B cell (primary cell): ENCODE measurements at regions not wholly inside any gene's neighbourhood (a gene's known extent, or its start where the extent isn't known, plus 50 kb on each side); places are given as distances from the start of the nearest gene placed in this dataset.

Experiments
- ATAC-seq: fragments of 200-7000 bp; cut with Tn5 transposase; one replicate; pipeline ENCODE4 v1.10.0; 2021; ENCODE audit warnings: low read depth, mild to moderate bottlenecking, moderate number of reproducible peaks, moderate library complexity
- CTCF ChIA-PET: fragments of 350-600 bp; sonication (Branson Sonifier 250); formaldehyde crosslinking; loops from one replicate; lab custom pipeline; 2021; ENCODE audit warnings: antibody characterized with exemption, inconsistent platforms; lab: Charles Lee
- POLR2A ChIA-PET: fragments of 350-600 bp; sonication (Branson Sonifier 250); formaldehyde crosslinking; loops from one replicate; lab custom pipeline; 2021; ENCODE audit warnings: antibody characterized with exemption; lab: Charles Lee
- DNase-seq: peaks from one replicate; pipeline ENCODE4 v3.0.0; 2013
- H2AFZ ChIP-seq: 2 replicates; pipeline ENCODE4 v1.6.1; 2012; ENCODE audit warnings: mild to moderate bottlenecking, low read depth, low read length; ENCODE audit not compliant: insufficient read depth, poor library complexity, severe bottlenecking
- H3K27ac ChIP-seq, 2 donors: 1 replicate in 1 of 2; 2 replicates in 1 of 2; pipeline ENCODE4 v1.5.1; 2012 to 2013; ENCODE audit warnings: low read length in 2 of 2, mild to moderate bottlenecking in 2 of 2, moderate library complexity in 1 of 2
- H3K27me3 ChIP-seq, 4 experiments: fragments of 200-600 bp in 1 of 4; sonication (generic) in 1 of 4; replicated peaks in 1 of 4; 1 replicate in 2 of 4; 2 replicates in 2 of 4; pipeline versions ENCODE4 v1.6.1 to v1.7.0; 2013 to 2016; ENCODE audit warnings: low read length in 3 of 4, mild to moderate bottlenecking in 2 of 4, mixed read lengths in 1 of 4, moderate library complexity in 1 of 4; ENCODE audit not compliant: insufficient read depth in 4 of 4, control insufficient read depth in 3 of 4; ENCODE audit errors: control extremely low read depth in 1 of 4
- H3K36me3 ChIP-seq, 2 experiments: replicated peaks in 1 of 2; 1 replicate in 1 of 2; 2 replicates in 1 of 2; pipeline versions ENCODE4 v1.6.1 to v1.7.1; 2013; ENCODE audit warnings: low read length in 1 of 2; ENCODE audit not compliant: insufficient read depth in 2 of 2, control insufficient read depth in 1 of 2; ENCODE audit errors: control extremely low read depth in 1 of 2, extremely low read depth in 1 of 2
- H3K4me1 ChIP-seq, 2 donors: fragments of 200-600 bp in 1 of 2; sonication (generic) in 1 of 2; 1 replicate in 1 of 2; 2 replicates in 1 of 2; pipeline versions ENCODE4 v1.5.1 to v1.6.1; 2013 to 2017; ENCODE audit warnings: low read length in 2 of 2; ENCODE audit not compliant: control insufficient read depth in 2 of 2, insufficient read depth in 2 of 2
- H3K4me2 ChIP-seq: replicated peaks from 2 replicates; pipeline ENCODE3; 2012; ENCODE audit warnings: mild to moderate bottlenecking, low read depth, low read length; ENCODE audit not compliant: poor library complexity, severe bottlenecking
- H3K4me3 ChIP-seq, 5 experiments: fragments of 200-600 bp in 1 of 5; sonication (generic) in 1 of 5; 1 replicate in 3 of 5; 2 replicates in 2 of 5; pipeline versions ENCODE4 v1.5.1 to v1.7.0; 2011 to 2016; ENCODE audit warnings: low read length in 4 of 5, mild to moderate bottlenecking in 4 of 5, low read depth in 2 of 5, control low read depth in 1 of 5, moderate library complexity in 1 of 5; ENCODE audit not compliant: insufficient read depth in 1 of 5; ENCODE audit errors: control extremely low read depth in 1 of 5, extremely low read depth in 1 of 5
- H3K79me2 ChIP-seq: fragments of 200-600 bp; sonication (generic); one replicate; pipeline ENCODE4 v1.6.0; 2016; ENCODE audit warnings: low read length; ENCODE audit not compliant: control insufficient read depth, insufficient read depth
- H3K9ac ChIP-seq: fragments of 200-600 bp; sonication (generic); 2 replicates; pipeline ENCODE4 v1.6.1; 2017; ENCODE audit warnings: mild to moderate bottlenecking, low read length, moderate library complexity
- H3K9me3 ChIP-seq, 3 donors: one replicate each; pipeline versions ENCODE4 v1.6.1 to v1.7.1; 2013; ENCODE audit warnings: low read length in 2 of 3; ENCODE audit not compliant: control insufficient read depth in 2 of 3, insufficient read depth in 1 of 3; ENCODE audit errors: control extremely low read depth in 1 of 3
- H4K20me1 ChIP-seq: 2 replicates; pipeline ENCODE4 v1.6.0; 2012; ENCODE audit warnings: mild to moderate bottlenecking, low read length; ENCODE audit not compliant: insufficient read depth, control insufficient read depth, poor library complexity, severe bottlenecking
- H3K27ac Mint-ChIP-seq: one replicate; pipeline ENCODE4 v1.8.0; 2021; ENCODE audit warnings: mixed read lengths
- H3K27me3 Mint-ChIP-seq: one replicate; pipeline ENCODE4 v1.8.0; 2021; ENCODE audit warnings: mixed read lengths
- H3K4me1 Mint-ChIP-seq: one replicate; pipeline ENCODE4 v1.8.0; 2021; ENCODE audit warnings: mixed read lengths
- H3K4me3 Mint-ChIP-seq: one replicate; pipeline ENCODE4 v1.8.0; 2021; ENCODE audit warnings: mixed read lengths
- H3K9me3 Mint-ChIP-seq: one replicate; pipeline ENCODE4 v1.8.0; 2022; ENCODE audit warnings: mixed read lengths; ENCODE audit not compliant: insufficient read depth
- EZH2 ChIP-seq: IDR thresholded peaks from 2 replicates; pipeline ENCODE4 v1.6.1; 2012; ENCODE audit warnings: borderline replicate concordance, low read depth, mild to moderate bottlenecking, moderate library complexity, low read length; ENCODE audit not compliant: insufficient read depth, poor library complexity, severe bottlenecking
- WGBS: methylation state at CpG from one replicate; pipeline ENCODE4 v1.1.5; 2013; ENCODE audit warnings: missing lambda C conversion rate; ENCODE audit not compliant: insufficient coverage; 5-methylcytosine and 5-hydroxymethylcytosine counted together
- intact Hi-C: fragments of 100-400 bp; cut with micrococcal nuclease; formaldehyde crosslinking; loops from one replicate; pipeline ENCODE4 v1.10.0; 2022
- TF ChIP-seq, protein P1 (sequence below): fragments of 200-600 bp; IDR thresholded peaks from one replicate; pipeline ENCODE4 v1.8.0; 2022; ENCODE audit warnings: antibody characterized with exemption, mild to moderate bottlenecking

GRCh38 chr4:60128888-60129287 lies 1071.2 kb upstream of the ADGRL3 start:
- POLR2A ChIA-PET = no interaction called here
- TF ChIP-seq EZH2 = no peak
- TF ChIP-seq, protein P1, sequence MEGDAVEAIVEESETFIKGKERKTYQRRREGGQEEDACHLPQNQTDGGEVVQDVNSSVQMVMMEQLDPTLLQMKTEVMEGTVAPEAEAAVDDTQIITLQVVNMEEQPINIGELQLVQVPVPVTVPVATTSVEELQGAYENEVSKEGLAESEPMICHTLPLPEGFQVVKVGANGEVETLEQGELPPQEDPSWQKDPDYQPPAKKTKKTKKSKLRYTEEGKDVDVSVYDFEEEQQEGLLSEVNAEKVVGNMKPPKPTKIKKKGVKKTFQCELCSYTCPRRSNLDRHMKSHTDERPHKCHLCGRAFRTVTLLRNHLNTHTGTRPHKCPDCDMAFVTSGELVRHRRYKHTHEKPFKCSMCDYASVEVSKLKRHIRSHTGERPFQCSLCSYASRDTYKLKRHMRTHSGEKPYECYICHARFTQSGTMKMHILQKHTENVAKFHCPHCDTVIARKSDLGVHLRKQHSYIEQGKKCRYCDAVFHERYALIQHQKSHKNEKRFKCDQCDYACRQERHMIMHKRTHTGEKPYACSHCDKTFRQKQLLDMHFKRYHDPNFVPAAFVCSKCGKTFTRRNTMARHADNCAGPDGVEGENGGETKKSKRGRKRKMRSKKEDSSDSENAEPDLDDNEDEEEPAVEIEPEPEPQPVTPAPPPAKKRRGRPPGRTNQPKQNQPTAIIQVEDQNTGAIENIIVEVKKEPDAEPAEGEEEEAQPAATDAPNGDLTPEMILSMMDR = no peak
- Histone ChIP-seq H3K4me3 (no peak overlapping the region), H2AFZ (no peak overlapping the region), H3K9ac (no peak overlapping the region), H3K4me1 (no peaks in the 10 kb centered on the region), H4K20me1 (no peaks in the 10 kb centered on the region), H3K27ac (no peak overlapping the region), H3K36me3 (no peaks in the 10 kb centered on the region), H3K4me2 (no peak overlapping the region), H3K9me3 (no peaks in the 10 kb centered on the region), H3K27me3 (no peaks in the 10 kb centered on the region), H3K79me2 (no peaks in the 10 kb centered on the region)
- CTCF ChIA-PET = no interaction called here
- H3K4me3 Mint-ChIP-seq = no peak overlapping the region
- no CpG with 5 or more reads among the region's 4 CpGs for WGBS
- H3K27me3 Mint-ChIP-seq = no peaks in the 10 kb centered on the region
- H3K27ac Mint-ChIP-seq = no peak overlapping the region
- no peak for DNase-seq
- no peaks in the 10 kb centered on the region for H3K4me1 Mint-ChIP-seq
- H3K9me3 Mint-ChIP-seq = peaks cover 2% of the 10 kb centered on the region
- ATAC-seq = no peak
- intact Hi-C loops = no loop called here

DNA sequence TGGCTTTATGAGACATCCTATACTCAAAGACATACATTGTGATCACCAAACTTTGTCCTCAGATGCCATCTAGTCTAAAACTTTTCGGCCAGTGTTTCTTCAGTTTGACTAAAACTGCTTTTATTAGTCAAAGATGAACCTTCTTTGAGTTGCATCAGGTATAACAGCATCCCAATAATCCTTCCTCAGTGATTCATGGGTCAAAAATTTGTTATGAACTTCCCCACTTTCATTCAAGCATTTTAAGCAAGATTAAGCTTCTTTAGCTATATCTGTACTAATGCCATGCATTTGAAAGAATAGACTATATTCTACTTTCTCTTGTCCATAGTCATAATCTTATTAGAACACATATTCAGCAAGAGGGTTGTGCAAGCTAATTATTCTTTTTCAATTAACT lies 1070.4 kb upstream of the ADGRL3 start:
- CTCF ChIA-PET = no interaction called here
- no peaks in the 10 kb centered on the region for H3K4me1 ChIP-seq
- no peaks in the 10 kb centered on the region for H3K27me3 ChIP-seq
- H3K9me3 ChIP-seq = no peaks in the 10 kb centered on the region
- Mint-ChIP-seq H3K4me3 (no peak overlapping the region), H3K9me3 (peaks cover 2% of the 10 kb centered on the region), H3K27ac (no peak overlapping the region), H3K27me3 (no peaks in the 10 kb centered on the region), H3K4me1 (no peaks in the 10 kb centered on the region)
- no peak overlapping the region for H3K9ac ChIP-seq
- H3K36me3 ChIP-seq = no peaks in the 10 kb centered on the region
- WGBS = 80% methylated on average over 1 of the region's 1 CpG
- H3K27ac ChIP-seq = no peak overlapping the region
- no peaks in the 10 kb centered on the region for H3K79me2 ChIP-seq
- H4K20me1 ChIP-seq = no peaks in the 10 kb centered on the region
- H3K4me3 ChIP-seq = no peak overlapping the region
- intact Hi-C loops = no loop called here
- no peak overlapping the region for H3K4me2 ChIP-seq
- ATAC-seq (no peak), DNase-seq (no peak)
- no peak for TF ChIP-seq EZH2
- TF ChIP-seq, protein P1 = no peak
- no peak overlapping the region for H2AFZ ChIP-seq
- POLR2A ChIA-PET = no interaction called here
